ENCODE measurements at regions not wholly inside any gene's neighbourhood (a gene's known extent, or its start where the extent isn't known, plus 50 kb on each side); places are given as distances from the start of the nearest gene placed in this dataset.
A peak's percentile ranks its signal among the peaks of the same experiment; 100 is the strongest.

DNA sequence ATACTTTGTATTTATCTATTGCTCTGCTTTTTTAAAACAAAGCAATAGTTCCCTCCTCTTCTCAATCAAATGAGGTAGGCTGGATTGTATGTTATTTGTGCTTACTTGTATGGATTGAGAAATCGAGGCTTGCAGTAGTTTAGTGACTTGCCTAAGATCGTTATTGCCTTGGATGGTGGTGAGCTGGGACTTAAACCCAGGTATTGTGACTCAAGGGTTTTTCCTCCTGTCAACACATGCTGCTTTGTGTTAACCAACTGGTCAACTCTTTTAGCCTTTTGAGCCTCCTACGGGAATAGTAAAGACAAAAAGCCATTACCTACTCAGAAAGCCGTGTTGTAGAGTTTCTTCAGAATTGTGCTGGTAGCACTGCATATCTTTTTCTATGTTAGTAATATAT is 95.2 kb upstream of the THUMPD2 start:
- Histone ChIP-seq H3K36me3 (ENCODE audit: low read depth) (no peaks in the 10 kb centered on the region), H3K9me3 (ENCODE audit: severe bottlenecking) (no peaks in the 10 kb centered on the region), H3K4me1 (ENCODE audit: insufficient read depth, poor library complexity, severe bottlenecking) (peaks cover 12% of the 10 kb centered on the region), H3K27me3 (ENCODE audit: insufficient read depth, poor library complexity, severe bottlenecking) (no peaks in the 10 kb centered on the region), H3K27ac (ENCODE audit: poor library complexity, severe bottlenecking) (no peak overlapping the region), H3K4me3 (ENCODE audit: severe bottlenecking) (no peak overlapping the region)
- DNase-seq (ENCODE audit: low spot score) (no peak), ATAC-seq (ENCODE audit: low read depth) (no peak)
- TF ChIP-seq, protein P1, sequence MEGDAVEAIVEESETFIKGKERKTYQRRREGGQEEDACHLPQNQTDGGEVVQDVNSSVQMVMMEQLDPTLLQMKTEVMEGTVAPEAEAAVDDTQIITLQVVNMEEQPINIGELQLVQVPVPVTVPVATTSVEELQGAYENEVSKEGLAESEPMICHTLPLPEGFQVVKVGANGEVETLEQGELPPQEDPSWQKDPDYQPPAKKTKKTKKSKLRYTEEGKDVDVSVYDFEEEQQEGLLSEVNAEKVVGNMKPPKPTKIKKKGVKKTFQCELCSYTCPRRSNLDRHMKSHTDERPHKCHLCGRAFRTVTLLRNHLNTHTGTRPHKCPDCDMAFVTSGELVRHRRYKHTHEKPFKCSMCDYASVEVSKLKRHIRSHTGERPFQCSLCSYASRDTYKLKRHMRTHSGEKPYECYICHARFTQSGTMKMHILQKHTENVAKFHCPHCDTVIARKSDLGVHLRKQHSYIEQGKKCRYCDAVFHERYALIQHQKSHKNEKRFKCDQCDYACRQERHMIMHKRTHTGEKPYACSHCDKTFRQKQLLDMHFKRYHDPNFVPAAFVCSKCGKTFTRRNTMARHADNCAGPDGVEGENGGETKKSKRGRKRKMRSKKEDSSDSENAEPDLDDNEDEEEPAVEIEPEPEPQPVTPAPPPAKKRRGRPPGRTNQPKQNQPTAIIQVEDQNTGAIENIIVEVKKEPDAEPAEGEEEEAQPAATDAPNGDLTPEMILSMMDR (IDR thresholded peaks at IDR 0.05; ENCODE audit: poor library complexity, severe bottlenecking) = no peak

DNA sequence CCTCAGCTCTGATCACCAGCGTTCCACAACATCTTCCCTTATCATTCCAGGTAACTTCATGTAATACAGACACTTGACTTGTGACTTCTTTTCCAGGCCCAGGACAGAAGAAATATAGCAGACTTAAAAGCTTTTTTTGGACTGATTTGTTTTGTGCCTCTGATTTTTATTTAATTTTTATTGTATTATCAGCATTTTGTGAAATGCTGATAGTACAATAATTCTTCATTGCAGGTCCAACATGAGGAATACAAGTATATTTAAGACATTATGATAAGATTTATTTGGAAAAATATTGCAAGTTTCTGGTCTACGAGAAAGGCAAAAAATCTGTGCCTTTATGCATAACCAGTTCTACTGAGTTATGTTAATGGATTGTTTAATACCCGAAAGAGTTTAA is 94.5 kb upstream of the THUMPD2 start:
- Histone ChIP-seq H3K27me3 (ENCODE audit: insufficient read depth, poor library complexity, severe bottlenecking) (no peaks in the 10 kb centered on the region), H3K36me3 (ENCODE audit: low read depth) (no peaks in the 10 kb centered on the region), H3K4me3 (ENCODE audit: severe bottlenecking) (no peak overlapping the region), H3K9me3 (ENCODE audit: severe bottlenecking) (no peaks in the 10 kb centered on the region), H3K27ac (ENCODE audit: poor library complexity, severe bottlenecking) (no peak overlapping the region), H3K4me1 (ENCODE audit: insufficient read depth, poor library complexity, severe bottlenecking) (peaks cover 12% of the 10 kb centered on the region)
- TF ChIP-seq, protein P1 (IDR thresholded peaks at IDR 0.05; ENCODE audit: poor library complexity, severe bottlenecking) = no peak
- DNase-seq (ENCODE audit: low spot score) (no peak), ATAC-seq (ENCODE audit: low read depth) (no peak)

DNA sequence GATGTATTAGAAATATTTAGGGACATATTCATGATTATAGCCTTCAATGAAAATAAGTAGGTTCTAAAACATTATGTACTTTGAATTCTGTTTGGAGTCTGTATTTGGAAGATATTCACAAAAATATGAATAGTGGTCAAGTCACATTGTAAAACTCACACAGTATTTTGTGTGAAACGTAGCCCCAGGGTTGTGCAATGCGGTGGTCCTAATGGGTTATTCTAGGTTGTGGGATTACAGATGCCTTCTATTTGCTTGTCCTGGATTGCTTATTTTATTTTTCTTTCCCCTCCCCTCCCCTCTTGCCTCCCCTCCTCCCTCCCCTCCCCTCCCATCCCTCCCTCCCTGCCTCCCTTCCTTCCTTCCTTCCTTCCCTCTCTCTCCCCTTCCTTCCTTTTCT is 93.7 kb upstream of the THUMPD2 start:
- Histone ChIP-seq H3K27me3 (ENCODE audit: insufficient read depth, poor library complexity, severe bottlenecking) (no peaks in the 10 kb centered on the region), H3K9me3 (ENCODE audit: severe bottlenecking) (no peaks in the 10 kb centered on the region), H3K4me1 (ENCODE audit: insufficient read depth, poor library complexity, severe bottlenecking) (peaks cover 12% of the 10 kb centered on the region), H3K27ac (ENCODE audit: poor library complexity, severe bottlenecking) (no peak overlapping the region), H3K36me3 (ENCODE audit: low read depth) (no peaks in the 10 kb centered on the region), H3K4me3 (ENCODE audit: severe bottlenecking) (no peak overlapping the region)
- TF ChIP-seq, protein P1 (IDR thresholded peaks at IDR 0.05; ENCODE audit: poor library complexity, severe bottlenecking) = no peak
- ATAC-seq (ENCODE audit: low read depth) = no peak
- DNase-seq (ENCODE audit: low spot score) = no peak

DNA sequence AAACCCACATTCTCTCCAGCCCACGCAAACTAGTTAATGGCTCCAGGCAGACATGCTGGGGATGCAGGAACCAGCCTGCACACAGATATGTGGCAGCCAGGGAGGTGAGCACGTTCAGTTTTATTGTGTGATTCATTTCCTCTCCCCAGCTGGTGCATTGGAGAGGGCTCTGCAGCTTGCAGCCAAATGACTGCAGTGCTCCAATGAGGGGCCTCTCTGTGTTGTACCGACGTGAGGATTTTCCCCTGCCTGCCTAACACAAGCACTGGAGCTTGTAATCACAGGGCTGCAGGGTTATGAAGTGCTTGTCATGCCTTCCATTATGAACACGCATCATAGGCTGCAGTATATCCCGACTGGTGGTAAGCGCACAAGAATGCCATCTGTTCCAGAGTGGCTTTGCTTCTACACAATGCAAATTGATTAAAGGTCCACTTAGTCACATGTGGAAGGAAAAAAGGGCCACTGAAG is 92.3 kb upstream of the THUMPD2 start:
- Histone ChIP-seq H3K4me3 (ENCODE audit: severe bottlenecking) (no peak overlapping the region), H3K4me1 (ENCODE audit: insufficient read depth, poor library complexity, severe bottlenecking) (peaks cover 12% of the 10 kb centered on the region), H3K36me3 (ENCODE audit: low read depth) (no peaks in the 10 kb centered on the region), H3K27ac (ENCODE audit: poor library complexity, severe bottlenecking) (peak overlapping the region; percentile 38), H3K9me3 (ENCODE audit: severe bottlenecking) (no peaks in the 10 kb centered on the region), H3K27me3 (ENCODE audit: insufficient read depth, poor library complexity, severe bottlenecking) (no peaks in the 10 kb centered on the region)
- TF ChIP-seq, protein P1 (IDR thresholded peaks at IDR 0.05; ENCODE audit: poor library complexity, severe bottlenecking) = no peak
- ATAC-seq (ENCODE audit: low read depth) = peak; percentile 89
- DNase-seq (ENCODE audit: low spot score) = peak; percentile 66

DNA sequence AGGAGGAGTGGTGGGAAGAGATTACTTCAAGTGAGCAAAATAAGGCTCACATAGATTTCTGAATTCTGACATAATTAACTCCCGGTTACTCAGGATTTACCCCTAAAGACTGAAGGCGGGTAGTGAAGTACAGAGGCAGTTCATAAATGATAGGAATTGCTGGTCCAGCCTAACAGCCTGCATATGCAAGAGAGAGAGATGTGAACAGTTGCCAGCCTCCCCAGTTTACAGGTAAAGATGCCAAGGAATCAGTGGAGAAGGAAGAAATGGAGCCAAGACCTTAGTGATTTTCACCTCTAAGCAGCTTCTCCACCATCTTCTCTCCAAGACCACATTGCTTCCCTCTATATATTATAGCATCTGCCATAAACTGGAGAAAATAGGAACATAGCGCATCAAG is 91.8 kb upstream of the THUMPD2 start:
- Histone ChIP-seq H3K9me3 (ENCODE audit: severe bottlenecking) (no peaks in the 10 kb centered on the region), H3K4me1 (ENCODE audit: insufficient read depth, poor library complexity, severe bottlenecking) (peaks cover 12% of the 10 kb centered on the region), H3K27me3 (ENCODE audit: insufficient read depth, poor library complexity, severe bottlenecking) (no peaks in the 10 kb centered on the region), H3K4me3 (ENCODE audit: severe bottlenecking) (no peak overlapping the region), H3K27ac (ENCODE audit: poor library complexity, severe bottlenecking) (peak overlapping the region; percentile 38), H3K36me3 (ENCODE audit: low read depth) (no peaks in the 10 kb centered on the region)
- TF ChIP-seq, protein P1 (IDR thresholded peaks at IDR 0.05; ENCODE audit: poor library complexity, severe bottlenecking) = no peak
- ATAC-seq (ENCODE audit: low read depth) (no peak), DNase-seq (ENCODE audit: low spot score) (no peak)
